Erythroblast (primary cell): ENCODE measurements at regions not wholly inside any gene's neighbourhood (a gene's known extent, or its start where the extent isn't known, plus 50 kb on each side); places are given as distances from the start of the nearest gene placed in this dataset.

Experiments
- GATA1 ChIP-seq: IDR thresholded peaks from 2 replicates; pipeline ENCODE4 v1.6.1; 2011; ENCODE audit warnings: low read depth, mild to moderate bottlenecking, control low read depth, low read length, moderate library complexity
- POLR2A ChIP-seq: IDR thresholded peaks from 2 replicates; pipeline ENCODE4 v1.6.1; 2011; ENCODE audit warnings: mild to moderate bottlenecking, low read length

DNA sequence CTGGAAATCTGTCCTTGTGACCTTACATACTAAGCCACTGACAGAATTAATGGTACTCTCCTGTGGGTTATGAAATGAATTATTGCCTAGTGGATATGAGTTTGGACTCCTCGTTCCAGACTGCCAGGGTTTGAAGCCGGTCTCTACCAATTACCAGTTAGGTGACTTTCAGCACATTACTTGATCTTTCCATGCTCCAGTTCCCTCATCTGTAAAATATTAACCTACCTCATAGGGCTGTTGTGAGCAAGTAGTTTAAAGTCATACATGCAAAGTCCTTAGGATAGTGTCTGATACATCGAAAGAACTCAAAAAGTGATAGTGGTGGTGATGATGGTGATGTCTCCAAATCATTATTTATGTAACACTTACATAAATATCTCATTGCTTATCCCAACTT lies 373.5 kb upstream of the ARX start:
- TF ChIP-seq POLR2A (no peak), GATA1 (no peak)
